KMS-11 (cell line): ENCODE measurements at regions not wholly inside any gene's neighbourhood (a gene's known extent, or its start where the extent isn't known, plus 50 kb on each side); places are given as distances from the start of the nearest gene placed in this dataset.

Source experiments
- H2AFZ ChIP-seq: fragments of 200-600 bp; sonication (generic); 2 replicates; pipeline ENCODE4 v1.6.1; 2016; ENCODE audit warnings: antibody characterized with exemption, mixed run types, low read depth
- H3K27ac ChIP-seq: fragments of 200-600 bp; sonication (generic); 2 replicates; pipeline ENCODE4 v1.6.1; 2016; ENCODE audit warnings: mild to moderate bottlenecking, mixed run types
- H3K27me3 ChIP-seq: fragments of 200-600 bp; sonication (generic); 2 replicates; pipeline ENCODE4 v1.6.1; 2017; ENCODE audit warnings: mild to moderate bottlenecking, low read depth, mixed run types, moderate library complexity; ENCODE audit not compliant: insufficient read depth
- H3K36me3 ChIP-seq: fragments of 200-600 bp; sonication (generic); 2 replicates; pipeline ENCODE4 v1.6.1; 2017; ENCODE audit warnings: mild to moderate bottlenecking, mixed run types; ENCODE audit not compliant: insufficient read depth
- H3K4me1 ChIP-seq: fragments of 200-600 bp; sonication (generic); 2 replicates; pipeline ENCODE4 v1.6.1; 2016; ENCODE audit warnings: mild to moderate bottlenecking, low read depth, mixed run types; ENCODE audit not compliant: poor library complexity, severe bottlenecking
- H3K4me2 ChIP-seq: fragments of 200-600 bp; sonication (generic); 2 replicates; pipeline ENCODE4 v1.7.0; 2016; ENCODE audit warnings: mild to moderate bottlenecking, mixed run types
- H3K4me3 ChIP-seq: fragments of 200-600 bp; sonication (generic); IDR thresholded peaks from 2 replicates; pipeline ENCODE4 v1.6.1; 2017; ENCODE audit warnings: low read depth, low read length, mixed read lengths; ENCODE audit not compliant: insufficient read depth
- H3K79me2 ChIP-seq: fragments of 200-600 bp; sonication (generic); 2 replicates; pipeline ENCODE4 v1.6.1; 2016; ENCODE audit warnings: low read depth, mixed run types; ENCODE audit not compliant: insufficient read depth
- H3K9ac ChIP-seq: fragments of 200-600 bp; sonication (generic); 2 replicates; pipeline ENCODE4 v1.6.1; 2016; ENCODE audit warnings: mild to moderate bottlenecking, mixed run types
- H4K20me1 ChIP-seq: fragments of 200-600 bp; sonication (generic); 2 replicates; pipeline ENCODE4 v1.6.1; 2016; ENCODE audit warnings: mild to moderate bottlenecking, mixed run types; ENCODE audit not compliant: insufficient read depth
- TF ChIP-seq, protein P1 (sequence below): fragments of 200-600 bp; sonication (generic); conservative IDR thresholded peaks from 2 replicates; pipeline ENCODE4 v1.6.1; 2017; ENCODE audit warnings: low read depth, mild to moderate bottlenecking, antibody characterized with exemption, low read length, moderate library complexity, mixed read lengths

DNA sequence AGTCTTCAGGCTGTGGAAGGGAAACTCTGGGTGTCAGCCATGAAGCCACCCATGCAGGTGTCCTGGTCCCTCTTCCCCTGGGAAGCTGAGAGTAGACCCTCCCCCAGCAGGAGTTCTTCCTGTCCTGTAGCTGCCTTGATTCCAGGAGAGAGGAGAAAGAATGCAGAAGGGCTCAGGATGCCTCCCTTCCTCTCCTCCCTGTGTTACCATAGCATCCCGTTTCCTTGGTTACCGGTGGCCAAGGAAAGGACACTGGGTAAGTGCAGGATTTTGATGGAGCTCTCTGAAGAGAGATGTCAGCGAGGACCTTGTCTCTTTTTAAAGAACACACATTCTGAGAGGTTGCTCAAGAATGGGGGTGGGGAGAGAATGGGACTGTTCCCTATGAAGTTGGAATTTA lies 304.1 kb upstream of the N4BP1 start:
- no peak overlapping the region for H3K4me2 ChIP-seq
- no peaks in the 10 kb centered on the region for H3K27me3 ChIP-seq
- no peak overlapping the region for H2AFZ ChIP-seq
- H4K20me1 ChIP-seq, result no peaks in the 10 kb centered on the region
- no peaks in the 10 kb centered on the region for H3K36me3 ChIP-seq
- H3K9ac ChIP-seq, result no peak overlapping the region
- TF ChIP-seq, protein P1, sequence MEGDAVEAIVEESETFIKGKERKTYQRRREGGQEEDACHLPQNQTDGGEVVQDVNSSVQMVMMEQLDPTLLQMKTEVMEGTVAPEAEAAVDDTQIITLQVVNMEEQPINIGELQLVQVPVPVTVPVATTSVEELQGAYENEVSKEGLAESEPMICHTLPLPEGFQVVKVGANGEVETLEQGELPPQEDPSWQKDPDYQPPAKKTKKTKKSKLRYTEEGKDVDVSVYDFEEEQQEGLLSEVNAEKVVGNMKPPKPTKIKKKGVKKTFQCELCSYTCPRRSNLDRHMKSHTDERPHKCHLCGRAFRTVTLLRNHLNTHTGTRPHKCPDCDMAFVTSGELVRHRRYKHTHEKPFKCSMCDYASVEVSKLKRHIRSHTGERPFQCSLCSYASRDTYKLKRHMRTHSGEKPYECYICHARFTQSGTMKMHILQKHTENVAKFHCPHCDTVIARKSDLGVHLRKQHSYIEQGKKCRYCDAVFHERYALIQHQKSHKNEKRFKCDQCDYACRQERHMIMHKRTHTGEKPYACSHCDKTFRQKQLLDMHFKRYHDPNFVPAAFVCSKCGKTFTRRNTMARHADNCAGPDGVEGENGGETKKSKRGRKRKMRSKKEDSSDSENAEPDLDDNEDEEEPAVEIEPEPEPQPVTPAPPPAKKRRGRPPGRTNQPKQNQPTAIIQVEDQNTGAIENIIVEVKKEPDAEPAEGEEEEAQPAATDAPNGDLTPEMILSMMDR, result no peak
- H3K4me1 ChIP-seq, result no peaks in the 10 kb centered on the region
- no peaks in the 10 kb centered on the region for H3K79me2 ChIP-seq
- H3K27ac ChIP-seq, result no peak overlapping the region
- no peak overlapping the region for H3K4me3 ChIP-seq

DNA sequence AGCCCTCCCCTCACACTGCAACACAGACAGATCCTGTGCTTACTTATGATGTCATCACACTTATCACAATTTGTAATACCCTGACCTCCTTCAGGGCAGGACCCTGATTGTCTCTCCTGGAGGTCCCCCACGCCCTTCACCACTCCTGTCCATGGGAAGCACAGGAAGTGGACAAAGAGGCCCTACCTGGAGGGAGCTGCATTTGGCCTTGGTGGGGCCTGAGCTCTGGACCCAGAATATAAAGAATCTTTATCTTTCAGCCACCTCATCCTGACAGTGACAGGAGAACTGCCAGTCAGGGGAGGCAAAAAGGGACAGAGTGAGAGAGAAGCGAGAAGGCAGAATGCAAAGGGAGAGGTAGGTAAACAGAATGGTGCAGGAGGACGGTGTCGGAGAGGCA lies 303.4 kb upstream of the N4BP1 start:
- Histone ChIP-seq H3K4me3 (no peak overlapping the region), H3K36me3 (no peaks in the 10 kb centered on the region), H3K4me2 (no peak overlapping the region), H4K20me1 (no peaks in the 10 kb centered on the region), H3K9ac (no peak overlapping the region), H3K27me3 (no peaks in the 10 kb centered on the region), H2AFZ (no peak overlapping the region), H3K79me2 (no peaks in the 10 kb centered on the region), H3K4me1 (no peaks in the 10 kb centered on the region), H3K27ac (no peak overlapping the region)
- TF ChIP-seq, protein P1, result no peak

DNA sequence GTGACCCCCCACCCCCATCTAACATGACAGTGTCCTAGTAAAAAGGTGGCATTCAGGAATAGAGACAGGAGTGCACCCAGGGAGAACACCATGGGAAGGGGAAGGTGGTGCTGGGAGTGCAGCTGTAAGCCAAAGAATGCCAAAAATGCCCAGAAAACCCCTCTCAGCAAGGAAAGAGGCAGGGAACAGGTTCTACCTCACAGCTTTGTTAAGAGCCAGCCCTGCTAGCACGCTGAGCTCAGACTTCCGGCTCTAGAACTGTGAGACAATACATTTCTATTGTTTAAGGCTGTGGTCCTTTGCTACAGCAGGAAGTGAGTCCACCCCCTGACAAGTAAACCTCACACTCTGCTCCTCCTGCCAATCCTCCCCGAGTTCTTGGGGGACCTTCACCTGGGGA lies 302.4 kb upstream of the N4BP1 start:
- H3K4me3 ChIP-seq, result no peak overlapping the region
- no peak overlapping the region for H3K9ac ChIP-seq
- no peaks in the 10 kb centered on the region for H3K36me3 ChIP-seq
- no peaks in the 10 kb centered on the region for H3K4me1 ChIP-seq
- no peaks in the 10 kb centered on the region for H3K79me2 ChIP-seq
- H3K4me2 ChIP-seq, result no peak overlapping the region
- TF ChIP-seq, protein P1, result no peak
- H4K20me1 ChIP-seq, result no peaks in the 10 kb centered on the region
- no peak overlapping the region for H3K27ac ChIP-seq
- H3K27me3 ChIP-seq, result no peaks in the 10 kb centered on the region
- H2AFZ ChIP-seq, result no peak overlapping the region

DNA sequence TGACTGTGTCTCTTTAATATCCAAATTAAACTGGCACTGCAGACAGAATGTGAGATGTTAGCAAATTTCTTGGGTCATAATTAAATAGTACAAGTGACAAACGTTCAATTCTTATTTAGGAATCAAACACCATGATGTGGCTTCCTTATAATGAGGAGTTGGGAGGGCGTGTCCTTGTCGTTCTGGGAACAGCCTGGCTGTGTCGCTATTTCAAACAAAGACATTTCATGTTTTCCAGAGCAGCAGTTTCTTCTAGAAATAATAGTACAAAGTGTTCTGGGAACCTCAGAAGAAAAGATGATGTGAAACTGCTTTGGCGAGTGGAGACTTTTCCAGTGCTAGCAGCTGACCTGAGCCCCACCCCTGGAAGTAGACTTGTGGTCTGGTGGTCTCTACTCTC lies 301.7 kb upstream of the N4BP1 start:
- Histone ChIP-seq H3K4me2 (no peak overlapping the region), H3K79me2 (no peaks in the 10 kb centered on the region), H3K27ac (no peak overlapping the region), H3K36me3 (no peaks in the 10 kb centered on the region), H2AFZ (no peak overlapping the region), H3K4me1 (no peaks in the 10 kb centered on the region), H3K27me3 (no peaks in the 10 kb centered on the region), H3K9ac (no peak overlapping the region), H4K20me1 (no peaks in the 10 kb centered on the region), H3K4me3 (no peak overlapping the region)
- TF ChIP-seq, protein P1, result no peak

GRCh38 chr16:48910214-48910613 lies 300.2 kb upstream of the N4BP1 start:
- TF ChIP-seq, protein P1, result no peak
- Histone ChIP-seq H3K27ac (no peak overlapping the region), H4K20me1 (no peaks in the 10 kb centered on the region), H3K4me1 (no peaks in the 10 kb centered on the region), H3K36me3 (no peaks in the 10 kb centered on the region), H3K79me2 (no peaks in the 10 kb centered on the region), H2AFZ (no peak overlapping the region), H3K9ac (no peak overlapping the region), H3K4me3 (no peak overlapping the region), H3K27me3 (no peaks in the 10 kb centered on the region), H3K4me2 (no peak overlapping the region)
